Right atrium auricular region (tissue), 2 donors: ENCODE measurements at regions not wholly inside any gene's neighbourhood (a gene's known extent, or its start where the extent isn't known, plus 50 kb on each side); places are given as distances from the start of the nearest gene placed in this dataset.

Source experiments
- DNase-seq: peaks from one replicate; pipeline ENCODE4 v3.0.0-alpha.2; 2019; ENCODE audit warnings: low spot score
- H3K27ac ChIP-seq, 2 donors: fragments of 200-600 bp; sonication (generic); 1 replicate in 1 of 2; 2 replicates in 1 of 2; pipeline ENCODE4 v1.5.1; 2016 to 2019
- H3K27me3 ChIP-seq, 2 donors: fragments of 200-600 bp; sonication (generic); one replicate each; pipeline versions ENCODE4 v1.5.1 to v1.6.0; 2017 to 2019
- H3K36me3 ChIP-seq: fragments of 200-600 bp; sonication (generic); one replicate; pipeline ENCODE4 v1.5.1; 2016
- H3K4me1 ChIP-seq, 2 donors: fragments of 200-600 bp; sonication (generic); one replicate each; pipeline versions ENCODE4 v1.5.1 to v1.6.0; 2017 to 2019
- H3K4me3 ChIP-seq, 2 donors: fragments of 200-600 bp; sonication (generic); 1 replicate in 1 of 2; 2 replicates in 1 of 2; pipeline ENCODE4 v1.5.1; 2017 to 2019; ENCODE audit warnings: mild to moderate bottlenecking in 1 of 2, moderate library complexity in 1 of 2
- H3K9me3 ChIP-seq, 2 donors: fragments of 200-600 bp; sonication (generic); one replicate each; pipeline ENCODE4 v1.5.1; 2019
- TF ChIP-seq, protein P1 (sequence below), 2 donors: fragments of 200-600 bp; sonication (generic); IDR thresholded peaks; one replicate each; pipeline ENCODE4 v1.5.1; 2019; ENCODE audit warnings: antibody characterized with exemption in 2 of 2

DNA sequence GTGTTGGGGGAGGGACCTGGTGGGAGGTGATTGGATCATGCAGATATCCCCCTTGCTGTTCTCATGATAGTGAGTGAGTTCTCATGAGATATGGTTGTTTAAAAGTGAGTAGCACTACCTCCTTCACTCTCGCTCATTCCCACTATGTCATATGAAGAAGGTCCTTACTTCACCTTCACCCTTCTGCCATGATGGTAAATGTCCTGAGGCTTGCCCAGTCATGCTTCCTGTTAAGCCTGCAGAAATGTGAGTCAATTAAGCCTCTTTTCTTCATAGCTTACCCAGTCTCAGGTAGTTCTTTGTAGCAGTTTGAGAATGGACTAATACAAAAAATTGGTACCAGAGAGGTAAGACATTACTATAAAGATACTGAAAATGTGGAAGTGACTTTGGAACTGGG, 425.9 kb downstream of the HTR1B start:
- no peak for DNase-seq
- Histone ChIP-seq H3K27ac (no peak overlapping the region), H3K9me3 (peaks cover 0 to 16% of the 10 kb centered on the region in 2 donors), H3K27me3 (no peaks in the 10 kb centered on the region), H3K4me1 (no peaks in the 10 kb centered on the region), H3K36me3 (no peaks in the 10 kb centered on the region), H3K4me3 (no peak overlapping the region)
- TF ChIP-seq, protein P1, sequence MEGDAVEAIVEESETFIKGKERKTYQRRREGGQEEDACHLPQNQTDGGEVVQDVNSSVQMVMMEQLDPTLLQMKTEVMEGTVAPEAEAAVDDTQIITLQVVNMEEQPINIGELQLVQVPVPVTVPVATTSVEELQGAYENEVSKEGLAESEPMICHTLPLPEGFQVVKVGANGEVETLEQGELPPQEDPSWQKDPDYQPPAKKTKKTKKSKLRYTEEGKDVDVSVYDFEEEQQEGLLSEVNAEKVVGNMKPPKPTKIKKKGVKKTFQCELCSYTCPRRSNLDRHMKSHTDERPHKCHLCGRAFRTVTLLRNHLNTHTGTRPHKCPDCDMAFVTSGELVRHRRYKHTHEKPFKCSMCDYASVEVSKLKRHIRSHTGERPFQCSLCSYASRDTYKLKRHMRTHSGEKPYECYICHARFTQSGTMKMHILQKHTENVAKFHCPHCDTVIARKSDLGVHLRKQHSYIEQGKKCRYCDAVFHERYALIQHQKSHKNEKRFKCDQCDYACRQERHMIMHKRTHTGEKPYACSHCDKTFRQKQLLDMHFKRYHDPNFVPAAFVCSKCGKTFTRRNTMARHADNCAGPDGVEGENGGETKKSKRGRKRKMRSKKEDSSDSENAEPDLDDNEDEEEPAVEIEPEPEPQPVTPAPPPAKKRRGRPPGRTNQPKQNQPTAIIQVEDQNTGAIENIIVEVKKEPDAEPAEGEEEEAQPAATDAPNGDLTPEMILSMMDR (IDR thresholded peaks at IDR 0.05), result no peak

DNA sequence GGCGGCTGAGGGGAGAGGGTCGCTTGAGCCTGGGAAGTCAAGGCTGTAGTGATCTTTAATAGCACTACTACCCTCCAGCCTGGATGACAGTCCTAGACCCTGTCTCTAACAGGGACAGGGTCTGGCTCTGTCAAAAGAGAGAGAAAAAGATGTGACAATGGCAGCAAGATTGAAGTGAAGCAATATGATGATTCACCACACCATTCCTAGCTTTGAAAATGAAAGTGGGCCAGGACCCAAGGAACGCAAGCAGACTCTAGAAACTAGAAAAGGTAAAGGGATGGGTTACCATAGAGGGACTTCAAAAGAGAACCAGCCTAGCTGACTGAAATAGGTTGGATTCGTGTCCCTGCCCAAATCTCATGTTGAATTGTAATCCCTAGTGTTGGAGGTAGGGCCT, 426.9 kb downstream of the HTR1B start:
- H3K27ac ChIP-seq, result no peak overlapping the region
- no peak for DNase-seq
- TF ChIP-seq, protein P1 (IDR thresholded peaks at IDR 0.05), result no peak
- no peaks in the 10 kb centered on the region for H3K4me1 ChIP-seq
- H3K27me3 ChIP-seq, result no peaks in the 10 kb centered on the region
- no peak overlapping the region for H3K4me3 ChIP-seq
- H3K9me3 ChIP-seq, result peaks cover 0 to 16% of the 10 kb centered on the region in 2 donors
- no peaks in the 10 kb centered on the region for H3K36me3 ChIP-seq

DNA sequence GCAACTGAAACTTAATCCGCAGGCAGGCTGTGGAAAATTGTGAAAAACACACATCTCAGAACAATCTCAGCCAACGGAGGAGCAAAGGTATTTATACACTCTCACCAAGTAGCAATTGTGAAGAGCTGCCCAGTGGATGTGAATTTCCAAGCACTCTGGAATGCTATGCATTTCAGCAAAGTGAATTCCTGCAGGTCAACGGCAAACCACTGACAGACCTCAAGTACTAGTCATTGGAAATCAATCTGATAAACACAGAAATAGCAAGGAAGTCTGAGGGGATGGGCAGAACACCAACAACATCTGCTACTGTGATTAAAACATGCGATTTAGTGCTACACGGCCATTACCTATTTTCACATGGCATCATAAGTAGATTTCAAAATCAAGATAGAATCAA, 429.1 kb downstream of the HTR1B start:
- Histone ChIP-seq H3K4me1 (no peaks in the 10 kb centered on the region), H3K9me3 (peaks cover 0 to 12% of the 10 kb centered on the region in 2 donors), H3K27ac (no peak overlapping the region), H3K4me3 (no peak overlapping the region), H3K27me3 (no peaks in the 10 kb centered on the region), H3K36me3 (no peaks in the 10 kb centered on the region)
- TF ChIP-seq, protein P1 (IDR thresholded peaks at IDR 0.05), result no peak
- DNase-seq, result no peak

DNA sequence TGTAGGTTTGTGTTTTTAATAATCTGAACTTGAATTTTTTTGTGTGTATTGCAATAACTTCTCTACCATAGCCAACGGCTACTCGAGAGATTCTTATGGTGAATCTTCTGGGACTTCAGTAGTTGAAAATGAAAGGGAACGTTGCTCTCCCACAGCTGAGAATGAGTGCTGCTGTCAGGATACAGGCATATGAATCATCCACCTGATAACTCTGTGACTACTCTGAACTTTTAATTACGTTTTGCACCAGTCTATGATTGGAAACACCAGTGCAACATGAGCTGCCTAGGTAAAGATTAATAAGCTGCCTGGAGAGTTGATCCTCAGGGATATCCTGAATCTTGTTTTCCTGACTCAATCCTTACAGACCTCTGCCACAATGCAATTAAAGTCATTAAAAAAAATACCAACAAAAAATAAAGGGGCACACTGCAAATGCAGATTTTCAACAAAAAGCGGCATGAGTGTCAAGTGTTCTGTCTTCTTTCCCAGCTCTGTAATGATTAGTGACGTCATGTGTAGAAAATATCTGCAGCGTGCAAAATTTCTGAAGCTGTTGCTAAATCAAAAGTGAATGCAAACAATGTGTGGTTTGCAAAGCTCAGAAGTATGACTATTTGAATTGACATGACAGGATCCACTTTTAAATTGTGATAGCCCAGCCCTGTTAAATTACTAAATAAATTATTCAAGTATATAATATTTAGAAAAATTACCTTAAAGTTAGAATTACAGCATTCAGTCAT, 432.2 kb downstream of the HTR1B start:
- no peaks in the 10 kb centered on the region for H3K4me1 ChIP-seq
- no peak overlapping the region for H3K27ac ChIP-seq
- H3K9me3 ChIP-seq, result no peaks in the 10 kb centered on the region
- no peaks in the 10 kb centered on the region for H3K27me3 ChIP-seq
- no peak overlapping the region for H3K4me3 ChIP-seq
- no peaks in the 10 kb centered on the region for H3K36me3 ChIP-seq
- TF ChIP-seq, protein P1 (IDR thresholded peaks at IDR 0.05), result no peak
- DNase-seq, result no peak

DNA sequence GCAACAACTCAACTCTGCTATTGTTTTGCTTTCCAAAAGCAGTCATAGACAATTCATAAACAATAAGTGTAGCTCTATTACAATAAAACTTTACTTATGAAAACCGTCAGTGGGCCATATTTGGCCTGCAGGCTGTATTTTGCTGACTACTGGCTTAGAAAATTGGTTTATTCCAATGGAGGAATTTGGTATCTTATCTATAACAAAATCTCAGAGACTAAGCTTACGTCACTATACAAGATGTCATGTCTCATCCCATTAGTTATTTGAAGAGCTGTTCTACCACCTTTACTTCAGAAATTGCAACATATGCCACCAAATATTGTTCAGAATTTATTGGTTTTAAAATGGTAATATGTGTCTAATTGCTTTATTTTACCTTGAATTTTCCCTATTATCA, 436.9 kb downstream of the HTR1B start:
- Histone ChIP-seq H3K4me1 (no peaks in the 10 kb centered on the region), H3K27me3 (no peaks in the 10 kb centered on the region), H3K9me3 (no peaks in the 10 kb centered on the region), H3K27ac (no peak overlapping the region), H3K36me3 (no peaks in the 10 kb centered on the region), H3K4me3 (no peak overlapping the region)
- no peak for DNase-seq
- TF ChIP-seq, protein P1 (IDR thresholded peaks at IDR 0.05), result no peak

DNA sequence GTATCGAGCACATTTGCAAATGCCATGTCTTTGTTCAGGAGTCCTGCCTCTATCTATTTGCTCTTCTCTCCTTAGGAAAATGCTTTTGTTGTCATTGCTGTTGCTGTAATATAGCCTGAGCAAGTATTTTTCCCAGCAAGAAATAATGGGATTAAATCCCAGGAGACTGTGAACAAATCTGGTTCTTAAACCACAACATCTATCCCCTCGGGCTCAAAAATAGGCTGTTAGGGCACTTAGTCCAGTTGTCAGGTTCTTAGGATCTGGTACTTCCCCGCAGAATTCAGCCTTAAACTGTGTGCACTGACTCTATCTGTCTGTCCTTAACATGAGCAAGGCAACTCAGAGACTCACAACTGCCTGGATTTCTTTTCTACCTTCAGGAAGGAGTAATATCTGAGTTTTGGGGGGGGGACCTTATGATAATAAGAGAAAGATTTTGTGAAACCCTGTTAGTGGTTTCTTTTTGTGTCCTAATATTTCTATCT, 437.5 kb downstream of the HTR1B start:
- Histone ChIP-seq H3K36me3 (no peaks in the 10 kb centered on the region), H3K4me1 (no peaks in the 10 kb centered on the region), H3K9me3 (no peaks in the 10 kb centered on the region), H3K27ac (no peak overlapping the region), H3K4me3 (no peak overlapping the region), H3K27me3 (no peaks in the 10 kb centered on the region)
- TF ChIP-seq, protein P1 (IDR thresholded peaks at IDR 0.05), result no peak
- no peak for DNase-seq
